LHCN-M2 (cell line): ENCODE measurements at regions not wholly inside any gene's neighbourhood (a gene's known extent, or its start where the extent isn't known, plus 50 kb on each side); places are given as distances from the start of the nearest gene placed in this dataset.
"Not testable (repeated sequence)": the region's sequence is repeated elsewhere in the genome, so short reads cannot be mapped to it uniquely, and the experiment has no call there.

Experiments used
- DNase-seq: peaks from one replicate; pipeline ENCODE4 v3.0.0-alpha.2; 2012; ENCODE audit warnings: low read depth

- no peak for DNase-seq
Measured at GRCh38 chr18:46179306-46179705, 75.1 kb downstream of the HAUS1 start.

- DNase-seq: no peak
Measured at GRCh38 chr18:46182633-46183358, 78.6 kb downstream of the HAUS1 start.

- not testable (repeated sequence) for DNase-seq
Measured at GRCh38 chr18:46184296-46184695, 80.1 kb downstream of the HAUS1 start.

- DNase-seq: no peak
Measured at GRCh38 chr18:46184727-46185126, 80.5 kb downstream of the HAUS1 start.

- DNase-seq: no peak
Measured at GRCh38 chr18:46190667-46191066, 86.5 kb downstream of the HAUS1 start.

GRCh38 chr18:46196627-46197243, 92.5 kb downstream of the HAUS1 start:
- no peak for DNase-seq

- DNase-seq: peak; percentile 18
Measured at GRCh38 chr18:46199515-46200147, 95.4 kb downstream of the HAUS1 start.

GRCh38 chr18:46200178-46201055, 96.2 kb downstream of the HAUS1 start:
- not testable (repeated sequence) for DNase-seq

- DNase-seq: no peak
Measured at GRCh38 chr18:46204143-46204542, 100.0 kb downstream of the HAUS1 start.

GRCh38 chr18:46207985-46208384, 103.8 kb downstream of the HAUS1 start:
- no peak for DNase-seq

- DNase-seq: no peak
Measured at GRCh38 chr18:46209161-46209560, 105.0 kb downstream of the HAUS1 start.

- DNase-seq: peak; percentile 21
Measured at GRCh38 chr18:46211816-46212215, 107.6 kb downstream of the HAUS1 start.

GRCh38 chr18:46212398-46212797, 108.2 kb downstream of the HAUS1 start:
- no peak for DNase-seq

GRCh38 chr18:46213295-46213694, 109.1 kb downstream of the HAUS1 start:
- DNase-seq: no peak

GRCh38 chr18:46214435-46214834, 110.2 kb downstream of the HAUS1 start:
- DNase-seq: no peak

- no peak for DNase-seq
Measured at GRCh38 chr18:46215902-46216723, 111.9 kb downstream of the HAUS1 start.

GRCh38 chr18:46220116-46220515, 115.9 kb downstream of the HAUS1 start:
- peak; percentile 84 for DNase-seq

- DNase-seq: no peak
Measured at GRCh38 chr18:46222093-46222492, 117.9 kb downstream of the HAUS1 start.

- DNase-seq: no peak
Measured at GRCh38 chr18:46222710-46223360, 118.7 kb downstream of the HAUS1 start.

GRCh38 chr18:46224181-46224775, 120.1 kb downstream of the HAUS1 start:
- peak; percentile 26 for DNase-seq
